Liver (tissue), 8 donors: ENCODE measurements at regions not wholly inside any gene's neighbourhood (a gene's known extent, or its start where the extent isn't known, plus 50 kb on each side); places are given as distances from the start of the nearest gene placed in this dataset.

Experiments used
- DNase-seq: peaks from one replicate; pipeline ENCODE4 v3.0.0-alpha.2; 2017; ENCODE audit warnings: low spot score
- H3K27ac ChIP-seq, 2 donors: one replicate each; pipeline ENCODE4 v1.7.0; 2013; ENCODE audit warnings: inconsistent platforms in 2 of 2, low read length in 2 of 2, control low read depth in 1 of 2, low read depth in 1 of 2, mild to moderate bottlenecking in 1 of 2
- H3K27me3 ChIP-seq, 4 donors: one replicate each; pipeline versions ENCODE4 v1.6.1 to v1.7.0; 2013; ENCODE audit warnings: low read length in 3 of 4, inconsistent platforms in 1 of 4, mild to moderate bottlenecking in 1 of 4, moderate library complexity in 1 of 4; ENCODE audit not compliant: control insufficient read depth in 4 of 4, insufficient read depth in 4 of 4
- H3K36me3 ChIP-seq, 4 donors: one replicate each; pipeline versions ENCODE4 v1.6.1 to v1.7.0; 2013; ENCODE audit warnings: low read length in 3 of 4, mild to moderate bottlenecking in 3 of 4, low read depth in 1 of 4, moderate library complexity in 1 of 4; ENCODE audit not compliant: control insufficient read depth in 4 of 4, insufficient read depth in 3 of 4
- H3K4me1 ChIP-seq, 4 donors: one replicate each; pipeline versions ENCODE4 v1.6.1 to v1.7.0; 2013; ENCODE audit warnings: low read length in 3 of 4, mild to moderate bottlenecking in 3 of 4, moderate library complexity in 1 of 4; ENCODE audit not compliant: control insufficient read depth in 4 of 4, insufficient read depth in 4 of 4
- H3K4me3 ChIP-seq, 3 donors: one replicate each; pipeline versions ENCODE4 v1.6.1 to v1.7.0; 2013; ENCODE audit warnings: low read length in 3 of 3, control low read depth in 1 of 3, low read depth in 1 of 3, mild to moderate bottlenecking in 1 of 3
- H3K9ac ChIP-seq, 2 donors: one replicate each; pipeline ENCODE4 v1.7.0; 2013; ENCODE audit warnings: low read length in 2 of 2, mild to moderate bottlenecking in 2 of 2, moderate library complexity in 2 of 2, control low read depth in 1 of 2, low read depth in 1 of 2
- H3K9me3 ChIP-seq, 4 donors: one replicate each; pipeline versions ENCODE4 v1.6.1 to v1.7.0; 2013; ENCODE audit warnings: low read length in 3 of 4; ENCODE audit not compliant: control insufficient read depth in 4 of 4
- ATF3 ChIP-seq: IDR thresholded peaks from 2 replicates; pipeline ENCODE4 v1.6.1; 2016; ENCODE audit warnings: antibody characterized with exemption
- CTCF ChIP-seq: fragments of 150-350 bp; IDR thresholded peaks from 2 replicates; pipeline ENCODE4 v1.5.1; 2017; ENCODE audit warnings: improper control_type of control experiment, low read depth, low read length; ENCODE audit not compliant: missing input control
- EGR1 ChIP-seq, 2 donors: IDR thresholded peaks; 2 replicates each; pipeline ENCODE4 v1.6.1; 2016 to 2018; ENCODE audit warnings: antibody characterized with exemption in 2 of 2, low read depth in 2 of 2
- FOXA1 ChIP-seq: IDR thresholded peaks from 2 replicates; pipeline ENCODE4 v1.6.1; 2016; ENCODE audit warnings: antibody characterized with exemption
- FOXA2 ChIP-seq: IDR thresholded peaks from 2 replicates; pipeline ENCODE4 v1.6.1; 2016; ENCODE audit warnings: antibody characterized with exemption
- GABPA ChIP-seq, 2 donors: IDR thresholded peaks in 1 of 2; conservative IDR thresholded peaks in 1 of 2; 2 replicates each; pipeline ENCODE4 v1.6.1; 2016; ENCODE audit warnings: antibody characterized with exemption in 2 of 2, mild to moderate bottlenecking in 1 of 2, moderate library complexity in 1 of 2
- HNF4A ChIP-seq, 2 donors: conservative IDR thresholded peaks; 2 replicates each; pipeline ENCODE4 v1.6.1; 2016; ENCODE audit warnings: antibody characterized with exemption in 2 of 2, mild to moderate bottlenecking in 2 of 2
- HNF4G ChIP-seq: IDR thresholded peaks from 2 replicates; pipeline ENCODE4 v1.6.1; 2016; ENCODE audit warnings: antibody characterized with exemption
- JUND ChIP-seq, 2 donors: IDR thresholded peaks; 2 replicates each; pipeline ENCODE4 v1.6.1; 2016; ENCODE audit warnings: antibody characterized with exemption in 2 of 2
- MAX ChIP-seq: IDR thresholded peaks from 2 replicates; pipeline ENCODE4 v1.6.1; 2016; ENCODE audit warnings: antibody characterized with exemption
- NR2F2 ChIP-seq: IDR thresholded peaks from 2 replicates; pipeline ENCODE4 v1.6.1; 2016; ENCODE audit warnings: antibody characterized with exemption
- REST ChIP-seq: IDR thresholded peaks from 2 replicates; pipeline ENCODE4 v1.6.1; 2016; ENCODE audit warnings: antibody characterized with exemption, mild to moderate bottlenecking
- RXRA ChIP-seq, 2 donors: IDR thresholded peaks; 2 replicates each; pipeline ENCODE4 v1.6.1; 2017 to 2018; ENCODE audit warnings: antibody characterized with exemption in 2 of 2, mild to moderate bottlenecking in 1 of 2
- SP1 ChIP-seq: IDR thresholded peaks from 2 replicates; pipeline ENCODE4 v1.6.1; 2018; ENCODE audit warnings: antibody characterized with exemption, mild to moderate bottlenecking
- TAF1 ChIP-seq: conservative IDR thresholded peaks from 2 replicates; pipeline ENCODE4 v1.6.1; 2016; ENCODE audit warnings: antibody characterized with exemption, mild to moderate bottlenecking
- YY1 ChIP-seq: IDR thresholded peaks from 2 replicates; pipeline ENCODE4 v1.6.1; 2016; ENCODE audit warnings: antibody characterized with exemption, mild to moderate bottlenecking
- ZBTB33 ChIP-seq: IDR thresholded peaks from 2 replicates; pipeline ENCODE4 v1.6.1; 2016; ENCODE audit warnings: antibody characterized with exemption
- WGBS: extraction: QIAGEN DNeasy Blood & Tissue Kit; methylation state at CpG from one replicate; pipeline ENCODE4 v1.1.7; 2013; 5-methylcytosine and 5-hydroxymethylcytosine counted together
- donor health status: healthy.
- donor health status: healthy.
- donor health status: healthy.
- donor health status: healthy.
- donor health status: healthy.

- TF ChIP-seq REST (no peak), EGR1 (IDR thresholded peaks at IDR 0.05; ENCODE audit: low read depth in 2 of 2) (no peak)
Observed at GRCh38 chrX:6924443-6925077, 223.0 kb upstream of the STS start (continued).

GRCh38 chrX:6917666-6918065 is 229.8 kb upstream of the STS start:
- Histone ChIP-seq H3K9me3 (no peaks in the 10 kb centered on the region), H3K27me3 (no peaks in the 10 kb centered on the region), H3K4me1 (no peaks in the 10 kb centered on the region), H3K4me3 (no peak overlapping the region), H3K27ac (no peak overlapping the region), H3K36me3 (no peaks in the 10 kb centered on the region), H3K9ac (no peak overlapping the region)
- DNase-seq: no peak
- TF ChIP-seq RXRA (IDR thresholded peaks at IDR 0.05): no peak
- TF ChIP-seq EGR1 (IDR thresholded peaks at IDR 0.05; ENCODE audit: low read depth in 2 of 2): no peak
- TF ChIP-seq ZBTB33: no peak
- no peak for TF ChIP-seq SP1
- TF ChIP-seq REST: no peak
- no peak for TF ChIP-seq HNF4G
- TF ChIP-seq TAF1: no peak
- TF ChIP-seq CTCF: no peak
- TF ChIP-seq FOXA2: no peak
- TF ChIP-seq YY1: no peak
- no peak for TF ChIP-seq FOXA1
- no peak for TF ChIP-seq JUND (IDR thresholded peaks at IDR 0.05)
- TF ChIP-seq HNF4A (conservative IDR thresholded peaks at IDR 0.05): no peak
- no peak for TF ChIP-seq GABPA (IDR thresholded peaks at IDR 0.05 in 1 of 2, conservative IDR thresholded peaks at IDR 0.05 in 1 of 2)
- no peak for TF ChIP-seq ATF3
- no peak for TF ChIP-seq NR2F2
- TF ChIP-seq MAX: no peak
- 91% methylated on average over 6 of the region's 6 CpGs for WGBS
